HCT116 (cell line): ENCODE measurements at regions not wholly inside any gene's neighbourhood (a gene's known extent, or its start where the extent isn't known, plus 50 kb on each side); places are given as distances from the start of the nearest gene placed in this dataset.

ENCODE experiments used
- ATAC-seq: fragments of 200-7000 bp; cut with Tn5 transposase; 2 replicates; pipeline ENCODE4 v1.9.1; 2020; ENCODE audit warnings: mild to moderate bottlenecking, moderate library complexity
- BruUV-seq: library from RNA; stranded (reverse); fragments of 400-500 nt; replicated peaks from 2 replicates; lab custom pipeline; 2021; lab: Mats Ljungman, UMichigan
- CTCF ChIA-PET: fragments of 300-600 bp; sonication (Branson Sonifier 250); formaldehyde crosslinking; loops from one replicate; lab custom pipeline; 2021; ENCODE audit warnings: antibody characterized with exemption; lab: Charles Lee
- POLR2A ChIA-PET: fragments of 300-600, 350-600 bp; sonication (Branson Sonifier 250); formaldehyde crosslinking; loops from one replicate; lab custom pipeline; 2021; ENCODE audit warnings: antibody characterized with exemption; lab: Charles Lee
- RAD21 ChIA-PET, 2 experiments: fragments of 300-600 bp; sonication (Branson Sonifier 250); formaldehyde crosslinking; loops; one replicate each; lab custom pipeline; 2023; ENCODE audit warnings: low total read pairs in 2 of 2; ENCODE audit not compliant: uncharacterized antibody in 2 of 2, unreplicated experiment in 2 of 2, low non-redundant PET in 1 of 2; lab: Charles Lee
- DNase-seq: peaks from one replicate; pipeline ENCODE4 v3.0.0-alpha.2; 2010; ENCODE audit warnings: low read depth, low spot score
- H2AFZ ChIP-seq: fragments of 200-600 bp; shearing (Covaris generic), sonication (generic); 2 replicates; pipeline ENCODE4 v1.6.1; 2017; ENCODE audit warnings: low read depth, mixed run types, mixed read lengths, antibody characterized with exemption, low read length; ENCODE audit not compliant: poor library complexity, severe bottlenecking
- H3K27ac ChIP-seq: 2 replicates; pipeline ENCODE4 v1.5.1; 2012; ENCODE audit warnings: low read depth, low read length
- H3K27me3 ChIP-seq: fragments of 200-600 bp; sonication (generic); 2 replicates; pipeline ENCODE4 v1.6.1; 2016; ENCODE audit warnings: mixed run types, low read length, mixed read lengths; ENCODE audit not compliant: insufficient read depth
- H3K36me3 ChIP-seq, 2 experiments: fragments of 200-500 bp in 1 of 2; fragments of 200-600 bp in 1 of 2; sonication (Bioruptor generic) in 1 of 2; sonication (generic) in 1 of 2; 2 replicates each; pipeline versions ENCODE4 v1.5.1 to v1.6.1; 2014 to 2016; ENCODE audit warnings: low read length in 2 of 2, inconsistent platforms in 1 of 2, mixed read lengths in 1 of 2, mixed run types in 1 of 2; ENCODE audit not compliant: insufficient read depth in 2 of 2, control insufficient read depth in 1 of 2
- H3K4me1 ChIP-seq, 2 experiments: fragments of 200-600 bp in 1 of 2; sonication (generic) in 1 of 2; 2 replicates each; pipeline versions ENCODE4 v1.5.1 to v1.6.1; 2012 to 2017; ENCODE audit warnings: low read length in 2 of 2, inconsistent platforms in 1 of 2, mild to moderate bottlenecking in 1 of 2, mixed read lengths in 1 of 2, mixed run types in 1 of 2, moderate library complexity in 1 of 2; ENCODE audit not compliant: insufficient read depth in 2 of 2, control insufficient read depth in 1 of 2
- H3K4me2 ChIP-seq: fragments of 200-600 bp; sonication (generic); 2 replicates; pipeline ENCODE4 v1.6.1; 2017; ENCODE audit warnings: mixed run types, low read length, mixed read lengths
- H3K4me3 ChIP-seq, 2 experiments: fragments of 200-600 bp in 1 of 2; sonication (generic) in 1 of 2; replicated peaks in 1 of 2; 2 replicates each; pipeline ENCODE4 v1.5.1; 2011 to 2016; ENCODE audit warnings: low read length in 2 of 2, control low read depth in 1 of 2, low read depth in 1 of 2, mild to moderate bottlenecking in 1 of 2, mixed read lengths in 1 of 2, mixed run types in 1 of 2
- H3K79me2 ChIP-seq: fragments of 200-600 bp; sonication (generic); 2 replicates; pipeline ENCODE4 v1.6.1; 2017; ENCODE audit warnings: mild to moderate bottlenecking, mixed run types, low read length, moderate library complexity, mixed read lengths; ENCODE audit not compliant: insufficient read depth
- H3K9ac ChIP-seq: fragments of 200-600 bp; sonication (generic); 2 replicates; pipeline ENCODE4 v1.6.1; 2016; ENCODE audit warnings: low read length, mixed read lengths
- H3K9me2 ChIP-seq: fragments of 200-600 bp; sonication (generic), shearing (Covaris generic); 2 replicates; pipeline ENCODE4 v1.6.1; 2017; ENCODE audit warnings: mixed run types, mild to moderate bottlenecking, moderate library complexity; ENCODE audit not compliant: insufficient read depth
- H3K9me3 ChIP-seq, 2 experiments: fragments of 200-500 bp in 1 of 2; fragments of 200-600 bp in 1 of 2; sonication (Bioruptor generic) in 1 of 2; sonication (generic) in 1 of 2; 2 replicates each; pipeline ENCODE4 v1.6.1; 2014 to 2017; ENCODE audit warnings: low read length in 2 of 2, mixed read lengths in 2 of 2, inconsistent platforms in 1 of 2, low read depth in 1 of 2, mild to moderate bottlenecking in 1 of 2, mixed run types in 1 of 2, moderate library complexity in 1 of 2; ENCODE audit not compliant: control insufficient read depth in 1 of 2, insufficient read depth in 1 of 2
- H4K20me1 ChIP-seq: fragments of 200-600 bp; sonication (generic), shearing (Covaris generic); 2 replicates; pipeline ENCODE4 v1.6.1; 2017; ENCODE audit warnings: mixed run types, mild to moderate bottlenecking, moderate library complexity; ENCODE audit not compliant: insufficient read depth
- ATF3 ChIP-seq: IDR thresholded peaks from 2 replicates; pipeline ENCODE4 v1.6.1; 2012
- CBX3 ChIP-seq: IDR thresholded peaks from 2 replicates; pipeline ENCODE4 v1.6.1; 2012; ENCODE audit warnings: low read depth
- CEBPB ChIP-seq: IDR thresholded peaks from 2 replicates; pipeline ENCODE4 v1.6.1; 2012; ENCODE audit warnings: low read depth
- ELF1 ChIP-seq: IDR thresholded peaks from 2 replicates; pipeline ENCODE4 v1.6.1; 2012; ENCODE audit warnings: low read depth, borderline replicate concordance
- EZH2 ChIP-seq: fragments of 200-600 bp; sonication (generic); IDR thresholded peaks from 2 replicates; pipeline ENCODE4 v1.6.1; 2017; ENCODE audit warnings: antibody characterized with exemption, mixed run types
- EZH2phosphoT487 ChIP-seq: fragments of 200-600 bp; IDR thresholded peaks from 2 replicates; pipeline ENCODE4 v1.6.1; 2018; ENCODE audit warnings: antibody characterized with exemption, borderline replicate concordance
- FOSL1 ChIP-seq: IDR thresholded peaks from 2 replicates; pipeline ENCODE4 v1.6.1; 2012; ENCODE audit warnings: low read depth
- MAX ChIP-seq: IDR thresholded peaks from 2 replicates; pipeline ENCODE4 v1.6.1; 2012
- POLR2A ChIP-seq: IDR thresholded peaks from 2 replicates; pipeline ENCODE4 v1.7.0; 2011; ENCODE audit warnings: borderline replicate concordance; ENCODE audit not compliant: insufficient read depth, insufficient read length; ENCODE audit errors: extremely low read depth
- POLR2AphosphoS5 ChIP-seq: IDR thresholded peaks from 2 replicates; pipeline ENCODE4 v1.6.1; 2011; ENCODE audit warnings: mild to moderate bottlenecking, low read depth, low read length, moderate library complexity
- RAD21 ChIP-seq: IDR thresholded peaks from 2 replicates; pipeline ENCODE4 v1.6.1; 2012; ENCODE audit warnings: low read depth, mild to moderate bottlenecking
- SIN3A ChIP-seq: IDR thresholded peaks from 2 replicates; pipeline ENCODE4 v1.6.1; 2012; ENCODE audit warnings: low read depth
- SP1 ChIP-seq: IDR thresholded peaks from 2 replicates; pipeline ENCODE4 v1.6.1; 2012; ENCODE audit warnings: low read depth
- SRF ChIP-seq: IDR thresholded peaks from 2 replicates; pipeline ENCODE4 v1.6.1; 2012; ENCODE audit warnings: low read depth
- YY1 ChIP-seq: IDR thresholded peaks from 2 replicates; pipeline ENCODE4 v1.6.1; 2011; ENCODE audit warnings: low read length, low read depth, moderate library complexity, mild to moderate bottlenecking; ENCODE audit not compliant: insufficient replicate concordance; ENCODE audit errors: extremely low read depth
- ZBTB33 ChIP-seq: IDR thresholded peaks from 2 replicates; pipeline ENCODE4 v1.6.1; 2011; ENCODE audit warnings: mild to moderate bottlenecking, low read length, moderate library complexity; ENCODE audit not compliant: insufficient replicate concordance; ENCODE audit errors: extremely low read depth
- ZFX ChIP-seq: fragments of 450-650 bp; IDR thresholded peaks from 2 replicates; pipeline ENCODE4 v1.6.1; 2017
- ZNF274 ChIP-seq: fragments of 200-500 bp; sonication (Bioruptor generic); IDR thresholded peaks from 2 replicates; pipeline ENCODE4 v1.6.1; 2014; ENCODE audit warnings: mild to moderate bottlenecking, low read depth, low read length, inconsistent platforms
- intact Hi-C: fragments of 100-400 bp; cut with micrococcal nuclease; formaldehyde crosslinking; loops from 2 replicates; pipeline ENCODE4 v1.10.0; 2022

GRCh38 chr13:70812481-70812880 lies 704.2 kb upstream of the KLHL1 start:
- ChIA-PET RAD21 (no interaction called here), CTCF (no interaction called here), POLR2A (no interaction called here)
- DNase-seq (no peak), ATAC-seq (no peak)
- H3K4me1 ChIP-seq = no peaks in the 10 kb centered on the region
- no peaks in the 10 kb centered on the region for H3K9me2 ChIP-seq
- H2AFZ ChIP-seq = no peak overlapping the region
- no peaks in the 10 kb centered on the region for H3K36me3 ChIP-seq
- no peaks in the 10 kb centered on the region for H4K20me1 ChIP-seq
- no peak overlapping the region for H3K4me3 ChIP-seq
- no peaks in the 10 kb centered on the region for H3K27me3 ChIP-seq
- no peak for TF ChIP-seq CBX3
- TF ChIP-seq MAX = no peak
- TF ChIP-seq ZFX = no peak
- TF ChIP-seq EZH2phosphoT487 = no peak
- TF ChIP-seq ATF3 = no peak
- no peak for TF ChIP-seq ZBTB33
- TF ChIP-seq SRF = no peak
- TF ChIP-seq CEBPB = no peak
- no peak for TF ChIP-seq ELF1
- no peak for TF ChIP-seq YY1
- TF ChIP-seq EZH2 = no peak
- no peak for TF ChIP-seq FOSL1
- no peak for TF ChIP-seq SP1
- no peak for TF ChIP-seq ZNF274
- no peak for TF ChIP-seq SIN3A
- TF ChIP-seq RAD21 = no peak
- TF ChIP-seq POLR2A = no peak
- no peak for TF ChIP-seq POLR2AphosphoS5
- no peak overlapping the region for H3K4me2 ChIP-seq
- no peaks in the 10 kb centered on the region for H3K9me3 ChIP-seq
- no peak overlapping the region for H3K9ac ChIP-seq
- no TSS peak for BruUV-seq
- no peak overlapping the region for H3K27ac ChIP-seq
- H3K79me2 ChIP-seq = no peaks in the 10 kb centered on the region
- intact Hi-C loops = no loop called here
